Mesodermal cell (in vitro differentiated cells): ENCODE measurements at regions not wholly inside any gene's neighbourhood (a gene's known extent, or its start where the extent isn't known, plus 50 kb on each side); places are given as distances from the start of the nearest gene placed in this dataset.

Source experiments
- H3K27ac ChIP-seq: 2 replicates; pipeline ENCODE4 v1.7.0; 2013; ENCODE audit warnings: mild to moderate bottlenecking, low read depth, low read length, moderate library complexity; ENCODE audit not compliant: severe bottlenecking
- H3K36me3 ChIP-seq: 2 replicates; pipeline ENCODE4 v1.7.1; 2013; ENCODE audit warnings: mild to moderate bottlenecking, low read length, moderate library complexity; ENCODE audit not compliant: control insufficient read depth, insufficient read depth
- H3K4me1 ChIP-seq: one replicate; pipeline ENCODE4 v1.7.1; 2013; ENCODE audit warnings: mild to moderate bottlenecking, low read length; ENCODE audit not compliant: insufficient read depth, control insufficient read depth, poor library complexity, severe bottlenecking
- H3K4me3 ChIP-seq: 2 replicates; pipeline ENCODE4 v1.7.0; 2013; ENCODE audit warnings: low read length, control low read depth, mild to moderate bottlenecking; ENCODE audit not compliant: insufficient read depth, poor library complexity, severe bottlenecking; ENCODE audit errors: extremely low read depth
- H3K9me3 ChIP-seq: 2 replicates; pipeline ENCODE4 v1.7.1; 2013; ENCODE audit warnings: mild to moderate bottlenecking, low read length, moderate library complexity; ENCODE audit not compliant: control insufficient read depth
- WGBS, 2 experiments: methylation state at CpG; one replicate each; pipeline ENCODE4 v1.1.5; 2013; ENCODE audit warnings: missing lambda C conversion rate in 2 of 2; ENCODE audit not compliant: insufficient coverage in 2 of 2; 5-methylcytosine and 5-hydroxymethylcytosine counted together

GRCh38 chr11:15557457-15558230, 442.9 kb downstream of the INSC start:
- WGBS, 2 experiments = 67% methylated on average over 1 of the region's 2 CpGs; no CpG with 5 or more reads in 1 of the 2 experiments
- H3K36me3 ChIP-seq = no peaks in the 10 kb centered on the region
- H3K27ac ChIP-seq = no peak overlapping the region
- H3K4me3 ChIP-seq = no peak overlapping the region
- H3K9me3 ChIP-seq = no peaks in the 10 kb centered on the region
- H3K4me1 ChIP-seq = no peaks in the 10 kb centered on the region

GRCh38 chr11:15558513-15559181, 443.9 kb downstream of the INSC start:
- Histone ChIP-seq H3K36me3 (no peaks in the 10 kb centered on the region), H3K27ac (no peak overlapping the region), H3K4me3 (no peak overlapping the region), H3K9me3 (no peaks in the 10 kb centered on the region), H3K4me1 (no peaks in the 10 kb centered on the region)
- WGBS, 2 experiments = 22 to 38% methylated on average over 2 of the region's 2 CpGs

GRCh38 chr11:15560689-15561467, 446.2 kb downstream of the INSC start:
- Histone ChIP-seq H3K4me1 (no peaks in the 10 kb centered on the region), H3K9me3 (no peaks in the 10 kb centered on the region), H3K27ac (no peak overlapping the region), H3K4me3 (no peak overlapping the region), H3K36me3 (no peaks in the 10 kb centered on the region)
- WGBS, 2 experiments = 95 to 97% methylated on average over 20 to 41 of the region's 52 CpGs

- Histone ChIP-seq H3K27ac (no peak overlapping the region), H3K4me1 (no peaks in the 10 kb centered on the region), H3K9me3 (no peaks in the 10 kb centered on the region), H3K36me3 (no peaks in the 10 kb centered on the region), H3K4me3 (no peak overlapping the region)
- 93 to 97% methylated on average over 3 to 4 of the region's 4 CpGs for WGBS, 2 experiments
Observed at GRCh38 chr11:15562230-15562629, 447.5 kb downstream of the INSC start.

- 71 to 77% methylated on average over 2 to 3 of the region's 3 CpGs for WGBS, 2 experiments
- Histone ChIP-seq H3K4me1 (no peaks in the 10 kb centered on the region), H3K9me3 (no peaks in the 10 kb centered on the region), H3K4me3 (no peak overlapping the region), H3K36me3 (no peaks in the 10 kb centered on the region), H3K27ac (no peak overlapping the region)
Observed at GRCh38 chr11:15563054-15563453, 448.3 kb downstream of the INSC start.

GRCh38 chr11:15565880-15566279, 451.2 kb downstream of the INSC start:
- 82 to 91% methylated on average over 6 of the region's 8 CpGs for WGBS, 2 experiments
- Histone ChIP-seq H3K27ac (no peak overlapping the region), H3K4me1 (no peaks in the 10 kb centered on the region), H3K36me3 (no peaks in the 10 kb centered on the region), H3K9me3 (no peaks in the 10 kb centered on the region), H3K4me3 (no peak overlapping the region)

- H3K36me3 ChIP-seq = no peaks in the 10 kb centered on the region
- H3K9me3 ChIP-seq = no peaks in the 10 kb centered on the region
- no peak overlapping the region for H3K27ac ChIP-seq
- no peaks in the 10 kb centered on the region for H3K4me1 ChIP-seq
- no peak overlapping the region for H3K4me3 ChIP-seq
- 94 to 95% methylated on average over 5 to 7 of the region's 8 CpGs for WGBS, 2 experiments
Observed at GRCh38 chr11:15568440-15568839, 453.7 kb downstream of the INSC start.

GRCh38 chr11:15569305-15570025, 454.7 kb downstream of the INSC start:
- Histone ChIP-seq H3K9me3 (no peaks in the 10 kb centered on the region), H3K27ac (no peak overlapping the region), H3K4me1 (no peaks in the 10 kb centered on the region), H3K4me3 (no peak overlapping the region), H3K36me3 (no peaks in the 10 kb centered on the region)
- 68 to 82% methylated on average over 4 to 6 of the region's 7 CpGs for WGBS, 2 experiments

GRCh38 chr11:15575409-15575808, 460.7 kb downstream of the INSC start:
- no peak overlapping the region for H3K27ac ChIP-seq
- H3K36me3 ChIP-seq = no peaks in the 10 kb centered on the region
- 83% methylated on average over 1 of the region's 2 CpGs for WGBS, 2 experiments
- H3K4me3 ChIP-seq = no peak overlapping the region
- no peaks in the 10 kb centered on the region for H3K9me3 ChIP-seq
- peaks cover 3% of the 10 kb centered on the region for H3K4me1 ChIP-seq

GRCh38 chr11:15576769-15577168, 462.0 kb downstream of the INSC start:
- Histone ChIP-seq H3K36me3 (no peaks in the 10 kb centered on the region), H3K9me3 (no peaks in the 10 kb centered on the region), H3K27ac (no peak overlapping the region), H3K4me3 (no peak overlapping the region), H3K4me1 (peaks cover 3% of the 10 kb centered on the region)
- WGBS, 2 experiments = 80 to 82% methylated on average over 4 of the region's 4 CpGs
